SU-DHL-6 (cell line): ENCODE measurements at regions not wholly inside any gene's neighbourhood (a gene's known extent, or its start where the extent isn't known, plus 50 kb on each side); places are given as distances from the start of the nearest gene placed in this dataset.
"Not testable (repeated sequence)": the region's sequence is repeated elsewhere in the genome, so short reads cannot be mapped to it uniquely, and the experiment has no call there.

Experiments
- H2AFZ ChIP-seq: fragments of 200-600 bp; sonication (generic); 2 replicates; pipeline ENCODE4 v1.6.1; 2014; ENCODE audit warnings: low read depth, mild to moderate bottlenecking, moderate library complexity, mixed read lengths, antibody characterized with exemption, low read length; ENCODE audit not compliant: severe bottlenecking
- H3F3A ChIP-seq: fragments of 200-600 bp; shearing (Covaris generic); 2 replicates; pipeline ENCODE4 v1.6.0; 2016; ENCODE audit warnings: antibody characterized with exemption, mild to moderate bottlenecking; ENCODE audit not compliant: insufficient read depth
- H3K27ac ChIP-seq: fragments of 200-600 bp; sonication (generic); 2 replicates; pipeline ENCODE4 v1.5.1; 2016; ENCODE audit warnings: low read depth, mild to moderate bottlenecking, low read length, moderate library complexity, mixed read lengths
- H3K27me3 ChIP-seq: fragments of 200-600 bp; sonication (generic), shearing (Covaris generic); 2 replicates; pipeline ENCODE4 v1.6.0; 2014; ENCODE audit warnings: mild to moderate bottlenecking, low read length
- H3K36me3 ChIP-seq: fragments of 200-600 bp; sonication (generic); 2 replicates; pipeline ENCODE4 v1.6.1; 2014; ENCODE audit warnings: mild to moderate bottlenecking, low read length, mixed read lengths
- H3K4me2 ChIP-seq: fragments of 300-600, 200-600 bp; shearing (Covaris generic), sonication (generic); 2 replicates; pipeline ENCODE4 v1.6.0; 2014; ENCODE audit warnings: low read length, low read depth, mild to moderate bottlenecking; ENCODE audit not compliant: poor library complexity, severe bottlenecking
- H3K4me3 ChIP-seq: fragments of 200-600 bp; sonication (generic); 2 replicates; pipeline ENCODE4 v1.5.1; 2014; ENCODE audit warnings: antibody characterized with exemption, low read length, mild to moderate bottlenecking, mixed read lengths; ENCODE audit not compliant: insufficient read depth, poor library complexity, severe bottlenecking
- H3K79me2 ChIP-seq: fragments of 200-600 bp; sonication (generic); 2 replicates; pipeline ENCODE4 v1.6.1; 2014; ENCODE audit warnings: mild to moderate bottlenecking, low read length, moderate library complexity; ENCODE audit not compliant: insufficient read depth
- H3K9ac ChIP-seq: fragments of 200-600 bp; sonication (generic); 2 replicates; pipeline ENCODE4 v1.7.0; 2014; ENCODE audit warnings: mild to moderate bottlenecking, low read length
- H3K9me2 ChIP-seq: fragments of 200-600 bp; sonication (generic); replicated peaks from 2 replicates; pipeline ENCODE4 v1.6.1; 2014; ENCODE audit warnings: low read length; ENCODE audit not compliant: insufficient read depth
- H3K9me3 ChIP-seq: fragments of 200-600 bp; sonication (generic); 2 replicates; pipeline ENCODE4 v1.6.1; 2014; ENCODE audit warnings: low read length, mixed read lengths; ENCODE audit not compliant: insufficient read depth
- H4K20me1 ChIP-seq: fragments of 200-600 bp; sonication (generic); 2 replicates; pipeline ENCODE4 v1.6.1; 2014; ENCODE audit warnings: low read depth, mild to moderate bottlenecking, antibody characterized with exemption, low read length, moderate library complexity, mixed read lengths
- EZH2phosphoT487 ChIP-seq: fragments of 200-600 bp; sonication (generic), shearing (Covaris generic); conservative IDR thresholded peaks from 2 replicates; pipeline ENCODE4 v1.6.1; 2018; ENCODE audit warnings: mild to moderate bottlenecking, antibody characterized with exemption, low read length, moderate library complexity, mixed read lengths
- TF ChIP-seq, protein P1 (sequence below): fragments of 200-600 bp; sonication (generic); IDR thresholded peaks from one replicate; pipeline ENCODE4 v1.5.1; 2017; ENCODE audit warnings: antibody characterized with exemption, mild to moderate bottlenecking, low read length, moderate library complexity; ENCODE audit not compliant: insufficient read depth, poor library complexity, severe bottlenecking

DNA sequence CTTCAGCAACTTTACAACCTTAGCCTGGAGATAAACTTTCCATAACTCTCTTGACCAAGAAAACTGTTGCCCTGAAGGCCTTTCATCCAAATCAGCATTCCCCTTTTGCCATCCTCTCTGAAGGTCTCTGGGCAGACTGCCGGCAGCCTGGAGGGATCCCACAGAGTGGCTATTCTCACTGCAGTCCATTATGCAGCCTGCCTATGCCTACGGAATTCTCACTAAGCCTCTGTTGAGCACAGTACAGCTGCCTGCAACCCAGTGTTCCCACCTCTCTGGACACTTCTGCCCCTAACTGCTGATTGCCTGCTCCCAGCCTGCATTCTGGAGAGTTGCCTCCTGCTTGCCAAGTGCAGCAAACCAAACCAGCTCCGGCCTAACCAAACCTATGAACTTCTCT lies 548.9 kb upstream of the STEAP1 start:
- H3K9ac ChIP-seq, result no peak overlapping the region
- H3K27me3 ChIP-seq, result no peaks in the 10 kb centered on the region
- no peaks in the 10 kb centered on the region for H3K79me2 ChIP-seq
- no peaks in the 10 kb centered on the region for H3F3A ChIP-seq
- H3K9me2 ChIP-seq, result no peaks in the 10 kb centered on the region
- H3K9me3 ChIP-seq, result peaks cover 11% of the 10 kb centered on the region; the same call in 1 of the 2 replicates
- no peaks in the 10 kb centered on the region for H3K36me3 ChIP-seq
- no peak overlapping the region for H3K4me2 ChIP-seq
- no peak overlapping the region for H3K27ac ChIP-seq
- TF ChIP-seq EZH2phosphoT487, result no peak
- TF ChIP-seq, protein P1, sequence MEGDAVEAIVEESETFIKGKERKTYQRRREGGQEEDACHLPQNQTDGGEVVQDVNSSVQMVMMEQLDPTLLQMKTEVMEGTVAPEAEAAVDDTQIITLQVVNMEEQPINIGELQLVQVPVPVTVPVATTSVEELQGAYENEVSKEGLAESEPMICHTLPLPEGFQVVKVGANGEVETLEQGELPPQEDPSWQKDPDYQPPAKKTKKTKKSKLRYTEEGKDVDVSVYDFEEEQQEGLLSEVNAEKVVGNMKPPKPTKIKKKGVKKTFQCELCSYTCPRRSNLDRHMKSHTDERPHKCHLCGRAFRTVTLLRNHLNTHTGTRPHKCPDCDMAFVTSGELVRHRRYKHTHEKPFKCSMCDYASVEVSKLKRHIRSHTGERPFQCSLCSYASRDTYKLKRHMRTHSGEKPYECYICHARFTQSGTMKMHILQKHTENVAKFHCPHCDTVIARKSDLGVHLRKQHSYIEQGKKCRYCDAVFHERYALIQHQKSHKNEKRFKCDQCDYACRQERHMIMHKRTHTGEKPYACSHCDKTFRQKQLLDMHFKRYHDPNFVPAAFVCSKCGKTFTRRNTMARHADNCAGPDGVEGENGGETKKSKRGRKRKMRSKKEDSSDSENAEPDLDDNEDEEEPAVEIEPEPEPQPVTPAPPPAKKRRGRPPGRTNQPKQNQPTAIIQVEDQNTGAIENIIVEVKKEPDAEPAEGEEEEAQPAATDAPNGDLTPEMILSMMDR, result no peak
- H2AFZ ChIP-seq, result no peak overlapping the region
- no peak overlapping the region for H3K4me3 ChIP-seq
- H4K20me1 ChIP-seq, result no peaks in the 10 kb centered on the region

- H3K79me2 ChIP-seq, result no peaks in the 10 kb centered on the region
- no peaks in the 10 kb centered on the region for H4K20me1 ChIP-seq
- H2AFZ ChIP-seq, result no peak overlapping the region
- H3K4me3 ChIP-seq, result no peak overlapping the region
- H3K27me3 ChIP-seq, result no peaks in the 10 kb centered on the region
- H3K9ac ChIP-seq, result no peak overlapping the region
- TF ChIP-seq, protein P1, result no peak
- no peak for TF ChIP-seq EZH2phosphoT487
- H3K4me2 ChIP-seq, result no peak overlapping the region
- no peaks in the 10 kb centered on the region for H3F3A ChIP-seq
- H3K27ac ChIP-seq, result no peak overlapping the region
- H3K9me3 ChIP-seq, result peaks cover 7% of the 10 kb centered on the region; the same call in 1 of the 2 replicates
- no peaks in the 10 kb centered on the region for H3K9me2 ChIP-seq
- H3K36me3 ChIP-seq, result no peaks in the 10 kb centered on the region
Observed at GRCh38 chr7:89606511-89606910, 547.8 kb upstream of the STEAP1 start.

- Histone ChIP-seq H3K27ac (no peak overlapping the region), H3F3A (no peaks in the 10 kb centered on the region), H2AFZ (no peak overlapping the region), H3K9me2 (no peaks in the 10 kb centered on the region), H3K4me3 (no peak overlapping the region), H3K79me2 (no peaks in the 10 kb centered on the region), H3K27me3 (no peaks in the 10 kb centered on the region), H3K9ac (no peak overlapping the region), H3K4me2 (no peak overlapping the region), H4K20me1 (no peaks in the 10 kb centered on the region), H3K36me3 (no peaks in the 10 kb centered on the region), H3K9me3 (no peaks in the 10 kb centered on the region)
- TF ChIP-seq EZH2phosphoT487, result no peak
- TF ChIP-seq, protein P1, result no peak
Observed at GRCh38 chr7:89607792-89608191, 546.5 kb upstream of the STEAP1 start.

- not testable (repeated sequence) for H3K27me3 ChIP-seq, H3F3A ChIP-seq
Observed at GRCh38 chr7:89616829-89617228, 537.4 kb upstream of the STEAP1 start.

More at GRCh38 chr7:89616829-89617228, 537.4 kb upstream of the STEAP1 start:
- H3K79me2 ChIP-seq, H3K9me2 ChIP-seq, H3K36me3 ChIP-seq, H3K4me3 ChIP-seq, H3K9ac ChIP-seq, H3K9me3 ChIP-seq, H2AFZ ChIP-seq, H3K27ac ChIP-seq, H3K4me2 ChIP-seq, H4K20me1 ChIP-seq: not testable (repeated sequence)
